ENCODE measurements at regions not wholly inside any gene's neighbourhood (a gene's known extent, or its start where the extent isn't known, plus 50 kb on each side); places are given as distances from the start of the nearest gene placed in this dataset.
"Not testable (repeated sequence)": the region's sequence is repeated elsewhere in the genome, so short reads cannot be mapped to it uniquely, and the experiment has no call there.

- H3K36me3 Mint-ChIP-seq (ENCODE audit: insufficient read depth): no peaks in the 10 kb centered on the region
- H3K27me3 Mint-ChIP-seq: no peaks in the 10 kb centered on the region
- no peak overlapping the region for H3K4me3 Mint-ChIP-seq
- no peak for ATAC-seq (replicated peaks; ENCODE audit: extremely low read depth, poor library complexity, severe bottlenecking)
- H3K4me1 Mint-ChIP-seq: no peaks in the 10 kb centered on the region
- H3K27ac Mint-ChIP-seq (ENCODE audit: low read depth): no peak overlapping the region
- no peak for DNase-seq (ENCODE audit: low spot score in 2 of 2)
- H3K9me3 Mint-ChIP-seq: no peaks in the 10 kb centered on the region
These were observed 932.6 kb downstream of the C4orf33 start for GRCh38 chr4:130028552-130028951.

- H3K9me3 Mint-ChIP-seq: no peaks in the 10 kb centered on the region
- no peak for DNase-seq (ENCODE audit: low spot score in 2 of 2)
- no peak for ATAC-seq (replicated peaks; ENCODE audit: extremely low read depth, poor library complexity, severe bottlenecking)
- H3K27ac Mint-ChIP-seq (ENCODE audit: low read depth): no peak overlapping the region
- H3K36me3 Mint-ChIP-seq (ENCODE audit: insufficient read depth): no peaks in the 10 kb centered on the region
- H3K27me3 Mint-ChIP-seq: no peaks in the 10 kb centered on the region
- H3K4me1 Mint-ChIP-seq: no peaks in the 10 kb centered on the region
- no peak overlapping the region for H3K4me3 Mint-ChIP-seq
These were observed 933.5 kb downstream of the C4orf33 start for GRCh38 chr4:130029442-130029841.

- Mint-ChIP-seq H3K4me3 (no peak overlapping the region), H3K4me1 (no peaks in the 10 kb centered on the region), H3K9me3 (no peaks in the 10 kb centered on the region), H3K27me3 (no peaks in the 10 kb centered on the region), H3K36me3 (ENCODE audit: insufficient read depth) (no peaks in the 10 kb centered on the region), H3K27ac (ENCODE audit: low read depth) (no peak overlapping the region)
- ATAC-seq (replicated peaks; ENCODE audit: extremely low read depth, poor library complexity, severe bottlenecking): no peak
- no peak for DNase-seq (ENCODE audit: low spot score in 2 of 2)
These were observed 935.9 kb downstream of the C4orf33 start for GRCh38 chr4:130031858-130032257.

- not testable (repeated sequence) for H3K4me1 Mint-ChIP-seq; H3K27ac Mint-ChIP-seq (ENCODE audit: low read depth); H3K36me3 Mint-ChIP-seq (ENCODE audit: insufficient read depth); H3K9me3 Mint-ChIP-seq; DNase-seq (ENCODE audit: low spot score in 2 of 2); H3K27me3 Mint-ChIP-seq; H3K4me3 Mint-ChIP-seq; ATAC-seq (replicated peaks; ENCODE audit: extremely low read depth, poor library complexity, severe bottlenecking)
These were observed 937.7 kb downstream of the C4orf33 start for GRCh38 chr4:130033657-130034056.

- Mint-ChIP-seq H3K36me3 (ENCODE audit: insufficient read depth) (no peaks in the 10 kb centered on the region), H3K4me1 (no peaks in the 10 kb centered on the region), H3K4me3 (no peak overlapping the region), H3K27me3 (no peaks in the 10 kb centered on the region), H3K9me3 (peaks cover 9% of the 10 kb centered on the region), H3K27ac (ENCODE audit: low read depth) (no peak overlapping the region)
- ATAC-seq (replicated peaks; ENCODE audit: extremely low read depth, poor library complexity, severe bottlenecking): no peak
- no peak for DNase-seq (ENCODE audit: low spot score in 2 of 2)
These were observed 938.9 kb downstream of the C4orf33 start for GRCh38 chr4:130034876-130035275.

GRCh38 chr4:130035391-130035790 lies 939.4 kb downstream of the C4orf33 start:
- no peak for ATAC-seq (replicated peaks; ENCODE audit: extremely low read depth, poor library complexity, severe bottlenecking)
- H3K4me3 Mint-ChIP-seq: no peak overlapping the region
- no peak for DNase-seq (ENCODE audit: low spot score in 2 of 2)
- H3K9me3 Mint-ChIP-seq: peaks cover 11% of the 10 kb centered on the region
- H3K4me1 Mint-ChIP-seq: no peaks in the 10 kb centered on the region
- H3K36me3 Mint-ChIP-seq (ENCODE audit: insufficient read depth): no peaks in the 10 kb centered on the region
- no peak overlapping the region for H3K27ac Mint-ChIP-seq (ENCODE audit: low read depth)
- no peaks in the 10 kb centered on the region for H3K27me3 Mint-ChIP-seq

GRCh38 chr4:130037866-130038265 lies 941.9 kb downstream of the C4orf33 start:
- H3K4me3 Mint-ChIP-seq; H3K27me3 Mint-ChIP-seq; H3K36me3 Mint-ChIP-seq (ENCODE audit: insufficient read depth); H3K27ac Mint-ChIP-seq (ENCODE audit: low read depth); DNase-seq (ENCODE audit: low spot score in 2 of 2); H3K4me1 Mint-ChIP-seq; ATAC-seq (replicated peaks; ENCODE audit: extremely low read depth, poor library complexity, severe bottlenecking): not testable (repeated sequence)
- H3K9me3 Mint-ChIP-seq: peaks cover 11% of the 10 kb centered on the region

- H3K9me3 Mint-ChIP-seq: peaks cover 11% of the 10 kb centered on the region
- not testable (repeated sequence) for H3K4me3 Mint-ChIP-seq; H3K27me3 Mint-ChIP-seq; ATAC-seq (replicated peaks; ENCODE audit: extremely low read depth, poor library complexity, severe bottlenecking); H3K27ac Mint-ChIP-seq (ENCODE audit: low read depth); DNase-seq (ENCODE audit: low spot score in 2 of 2); H3K36me3 Mint-ChIP-seq (ENCODE audit: insufficient read depth); H3K4me1 Mint-ChIP-seq
These were observed 942.6 kb downstream of the C4orf33 start for GRCh38 chr4:130038540-130038939.

GRCh38 chr4:130043732-130044160 lies 947.8 kb downstream of the C4orf33 start:
- H3K27ac Mint-ChIP-seq (ENCODE audit: low read depth): no peak overlapping the region
- no peak overlapping the region for H3K4me3 Mint-ChIP-seq
- H3K9me3 Mint-ChIP-seq: peaks cover 19% of the 10 kb centered on the region
- no peaks in the 10 kb centered on the region for H3K4me1 Mint-ChIP-seq
- ATAC-seq (replicated peaks; ENCODE audit: extremely low read depth, poor library complexity, severe bottlenecking) (no peak), DNase-seq (ENCODE audit: low spot score in 2 of 2) (no peak)
- H3K27me3 Mint-ChIP-seq: no peaks in the 10 kb centered on the region
- H3K36me3 Mint-ChIP-seq (ENCODE audit: insufficient read depth): no peaks in the 10 kb centered on the region

GRCh38 chr4:130044788-130045531 lies 949.0 kb downstream of the C4orf33 start:
- ATAC-seq (replicated peaks; ENCODE audit: extremely low read depth, poor library complexity, severe bottlenecking): no peak
- Mint-ChIP-seq H3K36me3 (ENCODE audit: insufficient read depth) (no peaks in the 10 kb centered on the region), H3K4me1 (no peaks in the 10 kb centered on the region), H3K9me3 (peaks cover 19% of the 10 kb centered on the region), H3K27ac (ENCODE audit: low read depth) (no peak overlapping the region), H3K27me3 (no peaks in the 10 kb centered on the region), H3K4me3 (no peak overlapping the region)
- DNase-seq (ENCODE audit: low spot score in 2 of 2): no peak

GRCh38 chr4:130053723-130054122 lies 957.8 kb downstream of the C4orf33 start:
- DNase-seq (ENCODE audit: low spot score in 2 of 2) (no peak), ATAC-seq (replicated peaks; ENCODE audit: extremely low read depth, poor library complexity, severe bottlenecking) (no peak)
- no peak overlapping the region for H3K4me3 Mint-ChIP-seq
- H3K36me3 Mint-ChIP-seq (ENCODE audit: insufficient read depth): no peaks in the 10 kb centered on the region
- H3K9me3 Mint-ChIP-seq: peaks cover 11% of the 10 kb centered on the region
- no peak overlapping the region for H3K27ac Mint-ChIP-seq (ENCODE audit: low read depth)
- H3K4me1 Mint-ChIP-seq: no peaks in the 10 kb centered on the region
- no peaks in the 10 kb centered on the region for H3K27me3 Mint-ChIP-seq

- H3K4me3 Mint-ChIP-seq: no peak overlapping the region
- no peak overlapping the region for H3K27ac Mint-ChIP-seq (ENCODE audit: low read depth)
- no peaks in the 10 kb centered on the region for H3K36me3 Mint-ChIP-seq (ENCODE audit: insufficient read depth)
- peaks cover 5% of the 10 kb centered on the region for H3K9me3 Mint-ChIP-seq
- H3K27me3 Mint-ChIP-seq: no peaks in the 10 kb centered on the region
- H3K4me1 Mint-ChIP-seq: no peaks in the 10 kb centered on the region
- no peak for ATAC-seq (replicated peaks; ENCODE audit: extremely low read depth, poor library complexity, severe bottlenecking)
- DNase-seq (ENCODE audit: low spot score in 2 of 2): no peak
These were observed 959.0 kb downstream of the C4orf33 start for GRCh38 chr4:130054908-130055307.

- no peak overlapping the region for H3K27ac Mint-ChIP-seq (ENCODE audit: low read depth)
- no peak overlapping the region for H3K4me3 Mint-ChIP-seq
- no peak for ATAC-seq (replicated peaks; ENCODE audit: extremely low read depth, poor library complexity, severe bottlenecking)
- H3K9me3 Mint-ChIP-seq: peaks cover 5% of the 10 kb centered on the region
- H3K4me1 Mint-ChIP-seq: no peaks in the 10 kb centered on the region
- H3K36me3 Mint-ChIP-seq (ENCODE audit: insufficient read depth): no peaks in the 10 kb centered on the region
- DNase-seq (ENCODE audit: low spot score in 2 of 2): no peak
- no peaks in the 10 kb centered on the region for H3K27me3 Mint-ChIP-seq
These were observed 960.3 kb downstream of the C4orf33 start for GRCh38 chr4:130056286-130056685.
